Neural crest cell (in vitro differentiated cells): ENCODE measurements at regions not wholly inside any gene's neighbourhood (a gene's known extent, or its start where the extent isn't known, plus 50 kb on each side); places are given as distances from the start of the nearest gene placed in this dataset.

Source experiments
- DNase-seq: peaks from one replicate; pipeline ENCODE4 v3.0.0; 2021; ENCODE audit warnings: low read depth, mixed read lengths, low spot score
- H3K27ac Mint-ChIP-seq: one replicate; pipeline ENCODE4 v1.8.0; 2021; ENCODE audit warnings: mild to moderate bottlenecking, mixed read lengths; ENCODE audit not compliant: unreplicated experiment
- H3K27me3 Mint-ChIP-seq: 2 replicates; pipeline ENCODE4 v1.8.0; 2021; ENCODE audit warnings: low read depth, mild to moderate bottlenecking, mixed read lengths
- H3K36me3 Mint-ChIP-seq: 2 replicates; pipeline ENCODE4 v1.8.0; 2021; ENCODE audit warnings: low read depth, mild to moderate bottlenecking, mixed read lengths
- H3K4me1 Mint-ChIP-seq: 2 replicates; pipeline ENCODE4 v1.8.0; 2021; ENCODE audit warnings: mixed read lengths
- H3K4me3 Mint-ChIP-seq: one replicate; pipeline ENCODE4 v1.8.0; 2021; ENCODE audit warnings: mild to moderate bottlenecking, mixed read lengths
- H3K9me3 Mint-ChIP-seq: 2 replicates; pipeline ENCODE4 v1.8.0; 2021; ENCODE audit warnings: mixed read lengths
- CTCF ChIP-seq: fragments of 200-600 bp; sonication (generic); conservative IDR thresholded peaks from 2 replicates; pipeline ENCODE4 v1.5.0; 2021; ENCODE audit warnings: antibody characterized with exemption, mild to moderate bottlenecking

GRCh38 chr1:4207842-4208692 lies 308.0 kb upstream of the C1orf174 start:
- Mint-ChIP-seq H3K9me3 (peaks cover 15% of the 10 kb centered on the region), H3K27ac (no peak overlapping the region), H3K27me3 (peaks cover 17% of the 10 kb centered on the region), H3K4me3 (no peak overlapping the region), H3K4me1 (peaks cover 2% of the 10 kb centered on the region), H3K36me3 (no peaks in the 10 kb centered on the region)
- TF ChIP-seq CTCF = no peak
- DNase-seq = no peak

GRCh38 chr1:4210043-4210442 lies 310.0 kb upstream of the C1orf174 start:
- Mint-ChIP-seq H3K9me3 (peaks cover 5% of the 10 kb centered on the region), H3K4me3 (no peak overlapping the region), H3K36me3 (no peaks in the 10 kb centered on the region), H3K27ac (no peak overlapping the region), H3K27me3 (peaks cover 15% of the 10 kb centered on the region), H3K4me1 (peaks cover 9% of the 10 kb centered on the region)
- DNase-seq = no peak
- no peak for TF ChIP-seq CTCF

- no peak for DNase-seq
- peaks cover 9% of the 10 kb centered on the region for H3K4me1 Mint-ChIP-seq
- no peak overlapping the region for H3K27ac Mint-ChIP-seq
- H3K9me3 Mint-ChIP-seq = peaks cover 4% of the 10 kb centered on the region
- no peaks in the 10 kb centered on the region for H3K36me3 Mint-ChIP-seq
- TF ChIP-seq CTCF = no peak
- no peak overlapping the region for H3K4me3 Mint-ChIP-seq
- H3K27me3 Mint-ChIP-seq = peaks cover 13% of the 10 kb centered on the region
Measured at GRCh38 chr1:4212796-4213195, 312.7 kb upstream of the C1orf174 start.

- peaks cover 9% of the 10 kb centered on the region for H3K4me1 Mint-ChIP-seq
- no peaks in the 10 kb centered on the region for H3K36me3 Mint-ChIP-seq
- H3K27ac Mint-ChIP-seq = no peak overlapping the region
- peaks cover 13% of the 10 kb centered on the region for H3K27me3 Mint-ChIP-seq
- no peak for TF ChIP-seq CTCF
- H3K9me3 Mint-ChIP-seq = peaks cover 4% of the 10 kb centered on the region
- peak overlapping the region; percentile 4 for H3K4me3 Mint-ChIP-seq
- no peak for DNase-seq
Measured at GRCh38 chr1:4213366-4213973, 313.4 kb upstream of the C1orf174 start.

GRCh38 chr1:4214826-4215225 lies 314.8 kb upstream of the C1orf174 start:
- no peak for DNase-seq
- Mint-ChIP-seq H3K27me3 (peaks cover 13% of the 10 kb centered on the region), H3K4me3 (no peak overlapping the region), H3K36me3 (no peaks in the 10 kb centered on the region), H3K27ac (no peak overlapping the region), H3K4me1 (peaks cover 9% of the 10 kb centered on the region), H3K9me3 (peaks cover 4% of the 10 kb centered on the region)
- no peak for TF ChIP-seq CTCF
